H1 (cell line): ENCODE measurements at regions not wholly inside any gene's neighbourhood (a gene's known extent, or its start where the extent isn't known, plus 50 kb on each side); places are given as distances from the start of the nearest gene placed in this dataset.

ENCODE experiments used
- CBX8 ChIP-seq: fragments of 300-800, 300-1000 bp; sonication (generic); IDR thresholded peaks from 2 replicates; pipeline ENCODE4 v1.7.1; 2016; ENCODE audit warnings: low read depth, low read length, borderline replicate concordance
- CREB1 ChIP-seq: IDR thresholded peaks from 2 replicates; pipeline ENCODE4 v1.6.1; 2012; ENCODE audit warnings: inconsistent platforms
- CTBP2 ChIP-seq: IDR thresholded peaks from 2 replicates; pipeline ENCODE4 v1.7.0; 2011; ENCODE audit warnings: borderline replicate concordance, mild to moderate bottlenecking, moderate library complexity, mixed read lengths, low read length; ENCODE audit not compliant: insufficient read depth, insufficient read length
- RFX5 ChIP-seq: IDR thresholded peaks from 2 replicates; pipeline ENCODE4 v1.6.1; 2011; ENCODE audit warnings: low read depth, low read length, improper control_type of control experiment, borderline replicate concordance
- RXRA ChIP-seq: IDR thresholded peaks from 2 replicates; pipeline ENCODE4 v1.6.1; 2011; ENCODE audit warnings: low read depth, mild to moderate bottlenecking, low read length, moderate library complexity; ENCODE audit not compliant: insufficient read depth
- SIN3A ChIP-seq, 2 experiments: IDR thresholded peaks in 1 of 2; conservative IDR thresholded peaks in 1 of 2; 2 replicates each; pipeline ENCODE4 v1.6.1; 2011 to 2012; ENCODE audit warnings: low read length in 2 of 2, improper control_type of control experiment in 1 of 2, low read depth in 1 of 2, mild to moderate bottlenecking in 1 of 2
- SP4 ChIP-seq: IDR thresholded peaks from 2 replicates; pipeline ENCODE4 v1.6.1; 2012; ENCODE audit warnings: low read length, inconsistent platforms
- TBP ChIP-seq: IDR thresholded peaks from 2 replicates; pipeline ENCODE4 v1.6.1; 2011; ENCODE audit warnings: low read depth, low read length, improper control_type of control experiment
- TF ChIP-seq, protein P1 (sequence below): fragments of 300-600 bp; sonication (generic); IDR thresholded peaks from 2 replicates; pipeline ENCODE4 v1.7.1; 2012; ENCODE audit warnings: low read length, moderate library complexity, mild to moderate bottlenecking, inconsistent platforms; ENCODE audit not compliant: insufficient replicate concordance
- TF ChIP-seq, protein P2 (sequence below), 3 experiments: IDR thresholded peaks; 1 replicate in 2 of 3; 2 replicates in 1 of 3; pipeline versions ENCODE4 v1.5.1 to v1.6.1; 2011; ENCODE audit warnings: low read length in 3 of 3, mild to moderate bottlenecking in 3 of 3, inconsistent platforms in 2 of 3, low read depth in 1 of 3, moderate library complexity in 1 of 3; ENCODE audit not compliant: insufficient read depth in 1 of 3; ENCODE audit errors: control extremely low read depth in 1 of 3

GRCh38 chr1:221200464-221200863, 321.2 kb downstream of the HLX start (continued):
- TF ChIP-seq, protein P1, sequence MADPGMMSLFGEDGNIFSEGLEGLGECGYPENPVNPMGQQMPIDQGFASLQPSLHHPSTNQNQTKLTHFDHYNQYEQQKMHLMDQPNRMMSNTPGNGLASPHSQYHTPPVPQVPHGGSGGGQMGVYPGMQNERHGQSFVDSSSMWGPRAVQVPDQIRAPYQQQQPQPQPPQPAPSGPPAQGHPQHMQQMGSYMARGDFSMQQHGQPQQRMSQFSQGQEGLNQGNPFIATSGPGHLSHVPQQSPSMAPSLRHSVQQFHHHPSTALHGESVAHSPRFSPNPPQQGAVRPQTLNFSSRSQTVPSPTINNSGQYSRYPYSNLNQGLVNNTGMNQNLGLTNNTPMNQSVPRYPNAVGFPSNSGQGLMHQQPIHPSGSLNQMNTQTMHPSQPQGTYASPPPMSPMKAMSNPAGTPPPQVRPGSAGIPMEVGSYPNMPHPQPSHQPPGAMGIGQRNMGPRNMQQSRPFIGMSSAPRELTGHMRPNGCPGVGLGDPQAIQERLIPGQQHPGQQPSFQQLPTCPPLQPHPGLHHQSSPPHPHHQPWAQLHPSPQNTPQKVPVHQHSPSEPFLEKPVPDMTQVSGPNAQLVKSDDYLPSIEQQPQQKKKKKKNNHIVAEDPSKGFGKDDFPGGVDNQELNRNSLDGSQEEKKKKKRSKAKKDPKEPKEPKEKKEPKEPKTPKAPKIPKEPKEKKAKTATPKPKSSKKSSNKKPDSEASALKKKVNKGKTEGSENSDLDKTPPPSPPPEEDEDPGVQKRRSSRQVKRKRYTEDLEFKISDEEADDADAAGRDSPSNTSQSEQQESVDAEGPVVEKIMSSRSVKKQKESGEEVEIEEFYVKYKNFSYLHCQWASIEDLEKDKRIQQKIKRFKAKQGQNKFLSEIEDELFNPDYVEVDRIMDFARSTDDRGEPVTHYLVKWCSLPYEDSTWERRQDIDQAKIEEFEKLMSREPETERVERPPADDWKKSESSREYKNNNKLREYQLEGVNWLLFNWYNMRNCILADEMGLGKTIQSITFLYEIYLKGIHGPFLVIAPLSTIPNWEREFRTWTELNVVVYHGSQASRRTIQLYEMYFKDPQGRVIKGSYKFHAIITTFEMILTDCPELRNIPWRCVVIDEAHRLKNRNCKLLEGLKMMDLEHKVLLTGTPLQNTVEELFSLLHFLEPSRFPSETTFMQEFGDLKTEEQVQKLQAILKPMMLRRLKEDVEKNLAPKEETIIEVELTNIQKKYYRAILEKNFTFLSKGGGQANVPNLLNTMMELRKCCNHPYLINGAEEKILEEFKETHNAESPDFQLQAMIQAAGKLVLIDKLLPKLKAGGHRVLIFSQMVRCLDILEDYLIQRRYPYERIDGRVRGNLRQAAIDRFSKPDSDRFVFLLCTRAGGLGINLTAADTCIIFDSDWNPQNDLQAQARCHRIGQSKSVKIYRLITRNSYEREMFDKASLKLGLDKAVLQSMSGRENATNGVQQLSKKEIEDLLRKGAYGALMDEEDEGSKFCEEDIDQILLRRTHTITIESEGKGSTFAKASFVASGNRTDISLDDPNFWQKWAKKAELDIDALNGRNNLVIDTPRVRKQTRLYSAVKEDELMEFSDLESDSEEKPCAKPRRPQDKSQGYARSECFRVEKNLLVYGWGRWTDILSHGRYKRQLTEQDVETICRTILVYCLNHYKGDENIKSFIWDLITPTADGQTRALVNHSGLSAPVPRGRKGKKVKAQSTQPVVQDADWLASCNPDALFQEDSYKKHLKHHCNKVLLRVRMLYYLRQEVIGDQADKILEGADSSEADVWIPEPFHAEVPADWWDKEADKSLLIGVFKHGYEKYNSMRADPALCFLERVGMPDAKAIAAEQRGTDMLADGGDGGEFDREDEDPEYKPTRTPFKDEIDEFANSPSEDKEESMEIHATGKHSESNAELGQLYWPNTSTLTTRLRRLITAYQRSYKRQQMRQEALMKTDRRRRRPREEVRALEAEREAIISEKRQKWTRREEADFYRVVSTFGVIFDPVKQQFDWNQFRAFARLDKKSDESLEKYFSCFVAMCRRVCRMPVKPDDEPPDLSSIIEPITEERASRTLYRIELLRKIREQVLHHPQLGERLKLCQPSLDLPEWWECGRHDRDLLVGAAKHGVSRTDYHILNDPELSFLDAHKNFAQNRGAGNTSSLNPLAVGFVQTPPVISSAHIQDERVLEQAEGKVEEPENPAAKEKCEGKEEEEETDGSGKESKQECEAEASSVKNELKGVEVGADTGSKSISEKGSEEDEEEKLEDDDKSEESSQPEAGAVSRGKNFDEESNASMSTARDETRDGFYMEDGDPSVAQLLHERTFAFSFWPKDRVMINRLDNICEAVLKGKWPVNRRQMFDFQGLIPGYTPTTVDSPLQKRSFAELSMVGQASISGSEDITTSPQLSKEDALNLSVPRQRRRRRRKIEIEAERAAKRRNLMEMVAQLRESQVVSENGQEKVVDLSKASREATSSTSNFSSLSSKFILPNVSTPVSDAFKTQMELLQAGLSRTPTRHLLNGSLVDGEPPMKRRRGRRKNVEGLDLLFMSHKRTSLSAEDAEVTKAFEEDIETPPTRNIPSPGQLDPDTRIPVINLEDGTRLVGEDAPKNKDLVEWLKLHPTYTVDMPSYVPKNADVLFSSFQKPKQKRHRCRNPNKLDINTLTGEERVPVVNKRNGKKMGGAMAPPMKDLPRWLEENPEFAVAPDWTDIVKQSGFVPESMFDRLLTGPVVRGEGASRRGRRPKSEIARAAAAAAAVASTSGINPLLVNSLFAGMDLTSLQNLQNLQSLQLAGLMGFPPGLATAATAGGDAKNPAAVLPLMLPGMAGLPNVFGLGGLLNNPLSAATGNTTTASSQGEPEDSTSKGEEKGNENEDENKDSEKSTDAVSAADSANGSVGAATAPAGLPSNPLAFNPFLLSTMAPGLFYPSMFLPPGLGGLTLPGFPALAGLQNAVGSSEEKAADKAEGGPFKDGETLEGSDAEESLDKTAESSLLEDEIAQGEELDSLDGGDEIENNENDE = no peak
- no peak for TF ChIP-seq SP4
- TF ChIP-seq RFX5 = no peak
- no peak for TF ChIP-seq RXRA
- no peak for TF ChIP-seq TBP
- TF ChIP-seq CREB1 = no peak
- TF ChIP-seq CTBP2 = no peak
- no peak for TF ChIP-seq SIN3A (conservative IDR thresholded peaks at IDR 0.05 in 1 of 2, IDR thresholded peaks at IDR 0.05 in 1 of 2; ENCODE audit: low read depth in 1 of 2, low read length in 2 of 2)
- TF ChIP-seq, protein P2, sequence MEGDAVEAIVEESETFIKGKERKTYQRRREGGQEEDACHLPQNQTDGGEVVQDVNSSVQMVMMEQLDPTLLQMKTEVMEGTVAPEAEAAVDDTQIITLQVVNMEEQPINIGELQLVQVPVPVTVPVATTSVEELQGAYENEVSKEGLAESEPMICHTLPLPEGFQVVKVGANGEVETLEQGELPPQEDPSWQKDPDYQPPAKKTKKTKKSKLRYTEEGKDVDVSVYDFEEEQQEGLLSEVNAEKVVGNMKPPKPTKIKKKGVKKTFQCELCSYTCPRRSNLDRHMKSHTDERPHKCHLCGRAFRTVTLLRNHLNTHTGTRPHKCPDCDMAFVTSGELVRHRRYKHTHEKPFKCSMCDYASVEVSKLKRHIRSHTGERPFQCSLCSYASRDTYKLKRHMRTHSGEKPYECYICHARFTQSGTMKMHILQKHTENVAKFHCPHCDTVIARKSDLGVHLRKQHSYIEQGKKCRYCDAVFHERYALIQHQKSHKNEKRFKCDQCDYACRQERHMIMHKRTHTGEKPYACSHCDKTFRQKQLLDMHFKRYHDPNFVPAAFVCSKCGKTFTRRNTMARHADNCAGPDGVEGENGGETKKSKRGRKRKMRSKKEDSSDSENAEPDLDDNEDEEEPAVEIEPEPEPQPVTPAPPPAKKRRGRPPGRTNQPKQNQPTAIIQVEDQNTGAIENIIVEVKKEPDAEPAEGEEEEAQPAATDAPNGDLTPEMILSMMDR (IDR thresholded peaks at IDR 0.05; ENCODE audit: control extremely low read depth in 1 of 3, insufficient read depth in 1 of 3, low read depth in 1 of 3, low read length in 3 of 3) = no peak
- no peak for TF ChIP-seq CBX8
